Activated CD8-positive, alpha-beta T cell treated with anti-CD3 and anti-CD28 coated beads for 36 hours (primary cell): ENCODE measurements at regions not wholly inside any gene's neighbourhood (a gene's known extent, or its start where the extent isn't known, plus 50 kb on each side); places are given as distances from the start of the nearest gene placed in this dataset.

Experiments used
- ATAC-seq: fragments of 200-7000 bp; cut with Tn5 transposase; one replicate; pipeline ENCODE4 v1.10.0; 2021; ENCODE audit warnings: mild to moderate bottlenecking, moderate library complexity
- CTCF ChIA-PET: fragments of 350-600 bp; sonication (Branson Sonifier 250); formaldehyde crosslinking; loops from one replicate; lab custom pipeline; 2021; ENCODE audit warnings: antibody characterized with exemption; lab: Charles Lee
- POLR2A ChIA-PET: fragments of 350-600 bp; sonication (Branson Sonifier 250); formaldehyde crosslinking; loops from one replicate; lab custom pipeline; 2021; ENCODE audit warnings: antibody characterized with exemption; lab: Charles Lee
- DNase-seq: peaks from one replicate; pipeline ENCODE4 v3.0.0-alpha.2; 2020
- H3K27ac Mint-ChIP-seq: one replicate; pipeline ENCODE4 v1.8.0; 2021; ENCODE audit warnings: mild to moderate bottlenecking, mixed read lengths
- H3K27me3 Mint-ChIP-seq: one replicate; pipeline ENCODE4 v1.8.0; 2021; ENCODE audit warnings: mixed read lengths
- H3K36me3 Mint-ChIP-seq: one replicate; pipeline ENCODE4 v1.8.0; 2021; ENCODE audit warnings: low read depth, mixed read lengths
- H3K4me1 Mint-ChIP-seq: one replicate; pipeline ENCODE4 v1.8.0; 2021; ENCODE audit warnings: low read depth, mixed read lengths
- H3K4me3 Mint-ChIP-seq: one replicate; pipeline ENCODE4 v1.8.0; 2021; ENCODE audit warnings: mild to moderate bottlenecking, moderate library complexity, mixed read lengths
- H3K9me3 Mint-ChIP-seq: one replicate; pipeline ENCODE4 v1.8.0; 2021; ENCODE audit warnings: mixed read lengths
- intact Hi-C: fragments of 100-400 bp; cut with micrococcal nuclease; formaldehyde crosslinking; loops from one replicate; pipeline ENCODE4 v1.10.0; 2022
- TF ChIP-seq, protein P1 (sequence below): fragments of 200-600 bp; IDR thresholded peaks from one replicate; pipeline ENCODE4 v1.8.0; 2022; ENCODE audit warnings: antibody characterized with exemption, mild to moderate bottlenecking

DNA sequence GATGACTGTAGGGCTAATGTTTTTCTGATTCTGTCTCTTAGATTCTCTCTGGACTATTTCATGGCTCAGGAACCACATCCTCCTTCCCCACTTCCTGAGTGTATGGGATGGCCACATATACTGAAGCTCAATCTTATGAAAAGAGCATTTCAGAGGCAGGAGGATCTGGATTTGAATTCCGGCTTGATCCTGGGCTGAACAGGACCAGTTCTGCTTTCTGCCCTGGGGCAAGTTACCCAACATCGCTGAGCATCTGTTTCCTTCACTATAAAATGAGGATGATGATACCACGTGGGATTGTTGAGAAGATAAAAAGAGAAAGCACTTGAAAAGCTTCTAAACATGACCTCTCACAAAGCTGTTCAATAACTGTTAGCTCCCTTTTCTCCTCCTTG is 168.4 kb upstream of the TNFAIP3 start:
- Mint-ChIP-seq H3K27ac (peak overlapping the region; percentile 98), H3K9me3 (peaks cover 1% of the 10 kb centered on the region), H3K4me1 (peaks cover 42% of the 10 kb centered on the region), H3K36me3 (peaks cover 1% of the 10 kb centered on the region), H3K4me3 (peak overlapping the region; percentile 53), H3K27me3 (peaks cover 8% of the 10 kb centered on the region)
- DNase-seq (no peak), ATAC-seq (no peak)
- CTCF ChIA-PET = interaction anchor here (0.7 to 5.4 kb wide), 22 partner anchors 10 to 416 kb away, joined by 3 to 58 read pairs (median 6); partner anchors contain the start of gene TNFAIP3
- TF ChIP-seq, protein P1, sequence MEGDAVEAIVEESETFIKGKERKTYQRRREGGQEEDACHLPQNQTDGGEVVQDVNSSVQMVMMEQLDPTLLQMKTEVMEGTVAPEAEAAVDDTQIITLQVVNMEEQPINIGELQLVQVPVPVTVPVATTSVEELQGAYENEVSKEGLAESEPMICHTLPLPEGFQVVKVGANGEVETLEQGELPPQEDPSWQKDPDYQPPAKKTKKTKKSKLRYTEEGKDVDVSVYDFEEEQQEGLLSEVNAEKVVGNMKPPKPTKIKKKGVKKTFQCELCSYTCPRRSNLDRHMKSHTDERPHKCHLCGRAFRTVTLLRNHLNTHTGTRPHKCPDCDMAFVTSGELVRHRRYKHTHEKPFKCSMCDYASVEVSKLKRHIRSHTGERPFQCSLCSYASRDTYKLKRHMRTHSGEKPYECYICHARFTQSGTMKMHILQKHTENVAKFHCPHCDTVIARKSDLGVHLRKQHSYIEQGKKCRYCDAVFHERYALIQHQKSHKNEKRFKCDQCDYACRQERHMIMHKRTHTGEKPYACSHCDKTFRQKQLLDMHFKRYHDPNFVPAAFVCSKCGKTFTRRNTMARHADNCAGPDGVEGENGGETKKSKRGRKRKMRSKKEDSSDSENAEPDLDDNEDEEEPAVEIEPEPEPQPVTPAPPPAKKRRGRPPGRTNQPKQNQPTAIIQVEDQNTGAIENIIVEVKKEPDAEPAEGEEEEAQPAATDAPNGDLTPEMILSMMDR = no peak
- POLR2A ChIA-PET = interaction anchor here (1.1 to 3.5 kb wide), 9 partner anchors 10 to 270 kb away, joined by 3 to 10 read pairs (median 5); partner anchors contain the start of gene TNFAIP3
- intact Hi-C loops = loop anchor here (2.0 to 5.0 kb wide), 2 partner anchors 18 to 41 kb away; no protein-coding TSS in a partner anchor

DNA sequence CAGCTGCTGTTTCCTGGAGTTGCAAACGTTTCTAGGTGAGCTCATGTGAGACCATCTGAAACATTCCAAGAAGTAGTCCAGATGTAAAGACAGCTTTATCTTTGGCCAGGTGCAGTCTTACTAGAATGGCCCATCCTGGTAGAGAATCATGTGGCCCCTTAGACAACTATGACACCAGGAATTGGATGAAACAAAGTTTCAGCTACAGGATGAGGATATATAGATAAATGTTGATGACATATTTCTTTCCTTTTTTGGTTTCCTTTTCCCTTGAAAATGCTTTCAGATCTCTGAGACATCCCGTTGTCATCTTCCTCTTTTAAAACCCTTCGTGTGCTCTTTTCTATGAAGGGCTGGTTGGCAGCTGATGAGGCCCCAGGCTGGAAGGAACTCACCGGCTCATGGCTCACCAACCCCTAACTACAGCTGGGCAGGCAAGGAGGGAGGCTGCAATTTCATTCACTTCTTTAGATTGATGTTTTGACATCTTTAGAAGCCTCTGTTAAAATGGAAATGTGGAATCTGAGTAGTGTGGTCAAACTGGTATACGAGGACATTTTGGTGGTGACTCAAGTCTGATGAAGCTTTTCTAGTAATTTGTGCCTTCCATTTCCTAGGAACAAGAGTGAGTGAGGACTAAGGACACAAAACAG is 167.9 kb upstream of the TNFAIP3 start:
- peak; percentile 74 for DNase-seq
- H3K27ac Mint-ChIP-seq = peak overlapping the region; percentile 98
- peaks cover 39% of the 10 kb centered on the region for H3K4me1 Mint-ChIP-seq

DNA sequence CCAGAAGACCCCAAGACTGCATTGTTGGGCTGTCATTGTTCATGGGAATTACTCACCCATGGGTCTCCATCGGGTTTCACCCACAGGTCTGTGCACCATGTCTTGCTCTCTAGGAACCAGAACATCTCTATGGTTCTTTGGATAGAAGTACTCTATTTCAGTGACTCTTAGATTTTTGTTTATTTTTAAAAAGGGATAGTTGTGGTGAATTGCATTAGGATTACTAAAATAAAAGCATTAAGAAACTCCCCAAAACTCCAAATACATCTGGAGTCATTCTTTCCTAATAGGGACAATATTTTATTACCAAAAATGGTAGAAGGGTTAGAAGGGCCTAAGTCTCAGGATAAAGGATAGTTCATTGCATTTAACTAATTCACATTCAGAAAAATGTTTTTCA is 166.9 kb upstream of the TNFAIP3 start:
- TF ChIP-seq, protein P1 = no peak
- DNase-seq (no peak), ATAC-seq (no peak)
- no peak overlapping the region for H3K4me3 Mint-ChIP-seq
- H3K27ac Mint-ChIP-seq = peak overlapping the region; percentile 98
- POLR2A ChIA-PET = interaction anchor here (0.8 to 3.5 kb wide), 6 partner anchors 12 to 180 kb away, joined by 3 to 10 read pairs (median 4); no protein-coding TSS in a partner anchor
- H3K4me1 Mint-ChIP-seq = peaks cover 47% of the 10 kb centered on the region
- CTCF ChIA-PET = interaction anchor here (0.8 to 5.4 kb wide), 14 partner anchors 9 to 305 kb away, joined by 3 to 58 read pairs (median 8); partner anchors contain the start of gene TNFAIP3
- H3K9me3 Mint-ChIP-seq = peaks cover 1% of the 10 kb centered on the region
- intact Hi-C loops = no loop called here
- H3K36me3 Mint-ChIP-seq = peaks cover 1% of the 10 kb centered on the region
- peaks cover 8% of the 10 kb centered on the region for H3K27me3 Mint-ChIP-seq

More for the DNA sequence above, 167.9 kb upstream of the TNFAIP3 start:
- Mint-ChIP-seq H3K4me3 (peak overlapping the region; percentile 53), H3K9me3 (peaks cover 1% of the 10 kb centered on the region), H3K36me3 (peaks cover 1% of the 10 kb centered on the region), H3K27me3 (peaks cover 8% of the 10 kb centered on the region)
- ChIA-PET CTCF (interaction anchor here (0.7 to 5.4 kb wide), 22 partner anchors 10 to 416 kb away, joined by 3 to 58 read pairs (median 6); partner anchors contain the start of gene TNFAIP3), POLR2A (interaction anchor here (0.8 to 3.5 kb wide), 12 partner anchors 11 to 269 kb away, joined by 3 to 10 read pairs (median 3); partner anchors contain the start of gene TNFAIP3)
- TF ChIP-seq, protein P1 = no peak
- peak; percentile 79 for ATAC-seq
- intact Hi-C loops = loop anchor here (2.0 to 5.0 kb wide), 2 partner anchors 18 to 42 kb away; no protein-coding TSS in a partner anchor

DNA sequence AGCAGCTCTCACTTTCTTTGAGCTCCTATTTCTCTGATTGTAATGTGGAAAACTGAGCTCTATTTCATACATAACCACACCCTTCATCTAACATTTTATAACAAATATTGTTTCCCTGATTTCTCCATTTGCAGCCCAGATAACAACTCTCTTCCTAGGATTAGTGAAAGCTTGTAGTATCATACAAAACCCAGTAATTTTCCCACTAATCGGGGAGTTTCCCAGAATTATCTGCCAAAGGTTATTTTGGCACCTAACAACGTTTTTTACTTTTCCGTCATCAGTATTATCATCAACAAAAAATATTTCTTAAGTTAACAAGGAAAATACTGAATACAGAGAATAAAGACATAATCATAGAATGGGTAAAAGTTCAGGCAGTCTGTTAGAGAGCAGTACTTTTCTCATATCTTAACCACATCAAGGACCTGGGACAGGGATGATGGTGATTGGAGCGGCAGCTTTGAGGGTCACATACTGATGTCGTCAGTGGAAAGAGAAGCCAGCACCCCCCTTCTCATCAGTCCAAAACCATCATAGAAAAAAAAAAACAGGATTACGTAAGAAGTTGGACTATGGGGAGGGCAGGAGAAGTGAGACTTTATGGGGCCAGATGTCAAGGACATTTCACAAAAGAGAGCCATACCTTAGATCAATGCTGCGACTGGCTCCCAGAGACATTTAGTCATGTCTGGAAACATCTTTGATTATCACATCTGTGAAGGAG is 166.1 kb upstream of the TNFAIP3 start:
- CTCF ChIA-PET = interaction anchor here (0.6 to 1.4 kb wide), 4 partner anchors 168 to 275 kb away, joined by 3 to 4 read pairs (median 4); no protein-coding TSS in a partner anchor
- H3K4me1 Mint-ChIP-seq = peaks cover 49% of the 10 kb centered on the region
- peak overlapping the region; percentile 59 for H3K27ac Mint-ChIP-seq
- H3K27me3 Mint-ChIP-seq = peaks cover 1% of the 10 kb centered on the region
- H3K9me3 Mint-ChIP-seq = peaks cover 1% of the 10 kb centered on the region
- peaks cover 1% of the 10 kb centered on the region for H3K36me3 Mint-ChIP-seq
- intact Hi-C loops = no loop called here
- POLR2A ChIA-PET = interaction anchor here (1.4 kb wide), 1 partner anchor 179 kb away, joined by 6 read pairs; no protein-coding TSS in a partner anchor
- no peak overlapping the region for H3K4me3 Mint-ChIP-seq
- no peak for ATAC-seq
- TF ChIP-seq, protein P1 = no peak
- DNase-seq = no peak
